Ascending aorta (tissue), 2 donors: ENCODE measurements at regions not wholly inside any gene's neighbourhood (a gene's known extent, or its start where the extent isn't known, plus 50 kb on each side); places are given as distances from the start of the nearest gene placed in this dataset.

Source experiments
- DNase-seq, 2 donors: peaks; one replicate each; pipeline ENCODE4 v3.0.0-alpha.2; 2019; ENCODE audit warnings: low spot score in 2 of 2
- H3K27ac ChIP-seq, 2 donors: fragments of 200-600 bp; sonication (generic); one replicate each; pipeline ENCODE4 v1.5.1; 2016 to 2017; ENCODE audit warnings: mild to moderate bottlenecking in 1 of 2
- H3K27me3 ChIP-seq: fragments of 200-600 bp; sonication (generic); one replicate; pipeline ENCODE4 v1.5.1; 2017
- H3K36me3 ChIP-seq, 2 donors: fragments of 200-600 bp; sonication (generic); one replicate each; pipeline ENCODE4 v1.5.1; 2016
- H3K4me1 ChIP-seq, 2 donors: fragments of 200-600 bp; sonication (generic); one replicate each; pipeline ENCODE4 v1.5.1; 2016 to 2017; ENCODE audit warnings: mild to moderate bottlenecking in 1 of 2
- H3K4me3 ChIP-seq, 2 donors: fragments of 200-600 bp; sonication (generic); one replicate each; pipeline ENCODE4 v1.5.1; 2016 to 2017; ENCODE audit warnings: mild to moderate bottlenecking in 1 of 2
- H3K9me3 ChIP-seq, 2 donors: fragments of 200-600 bp; sonication (generic); one replicate each; pipeline ENCODE4 v1.5.1; 2016
- intact Hi-C: fragments of 100-400 bp; cut with DNase I; formaldehyde crosslinking; loops from one replicate; pipeline ENCODE4 v1.15.1; 2023
- TF ChIP-seq, protein P1 (sequence below), 3 experiments: fragments of 200-600 bp in 2 of 3; fragments of 450-650 bp in 1 of 3; sonication (generic) in 2 of 3; IDR thresholded peaks; one replicate each; pipeline ENCODE4 v1.5.1; 2016 to 2019; ENCODE audit warnings: antibody characterized with exemption in 3 of 3, mild to moderate bottlenecking in 1 of 3, moderate library complexity in 1 of 3

DNA sequence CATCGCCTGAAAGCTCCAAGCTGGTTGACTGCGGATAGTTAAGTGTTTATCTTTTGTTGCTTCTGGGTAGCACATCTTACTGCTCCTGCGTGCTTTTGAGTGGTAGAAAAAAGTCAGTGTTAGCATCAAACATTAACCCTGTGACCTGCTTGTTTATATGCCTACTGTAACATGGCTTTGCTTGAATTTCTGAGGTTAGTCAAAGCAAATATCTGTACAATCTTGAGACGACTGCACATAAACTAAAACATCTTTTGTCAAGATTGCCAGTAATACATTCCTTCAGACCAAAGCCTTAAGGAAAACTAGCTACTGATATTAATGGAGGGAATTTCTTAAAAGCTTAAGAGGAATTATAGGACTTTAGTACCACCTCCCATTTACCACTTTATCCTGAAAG is 163.7 kb downstream of the BAMBI start:
- no peaks in the 10 kb centered on the region for H3K36me3 ChIP-seq
- H3K9me3 ChIP-seq = peaks cover 0 to 9% of the 10 kb centered on the region in 2 donors
- TF ChIP-seq, protein P1, sequence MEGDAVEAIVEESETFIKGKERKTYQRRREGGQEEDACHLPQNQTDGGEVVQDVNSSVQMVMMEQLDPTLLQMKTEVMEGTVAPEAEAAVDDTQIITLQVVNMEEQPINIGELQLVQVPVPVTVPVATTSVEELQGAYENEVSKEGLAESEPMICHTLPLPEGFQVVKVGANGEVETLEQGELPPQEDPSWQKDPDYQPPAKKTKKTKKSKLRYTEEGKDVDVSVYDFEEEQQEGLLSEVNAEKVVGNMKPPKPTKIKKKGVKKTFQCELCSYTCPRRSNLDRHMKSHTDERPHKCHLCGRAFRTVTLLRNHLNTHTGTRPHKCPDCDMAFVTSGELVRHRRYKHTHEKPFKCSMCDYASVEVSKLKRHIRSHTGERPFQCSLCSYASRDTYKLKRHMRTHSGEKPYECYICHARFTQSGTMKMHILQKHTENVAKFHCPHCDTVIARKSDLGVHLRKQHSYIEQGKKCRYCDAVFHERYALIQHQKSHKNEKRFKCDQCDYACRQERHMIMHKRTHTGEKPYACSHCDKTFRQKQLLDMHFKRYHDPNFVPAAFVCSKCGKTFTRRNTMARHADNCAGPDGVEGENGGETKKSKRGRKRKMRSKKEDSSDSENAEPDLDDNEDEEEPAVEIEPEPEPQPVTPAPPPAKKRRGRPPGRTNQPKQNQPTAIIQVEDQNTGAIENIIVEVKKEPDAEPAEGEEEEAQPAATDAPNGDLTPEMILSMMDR (IDR thresholded peaks at IDR 0.05) = no peak
- no peak overlapping the region for H3K4me3 ChIP-seq
- DNase-seq = no peak
- peaks cover 0 to 5% of the 10 kb centered on the region in 2 donors for H3K4me1 ChIP-seq
- H3K27me3 ChIP-seq = no peaks in the 10 kb centered on the region
- H3K27ac ChIP-seq = peak overlapping the region in 1 of 2 donors; percentile 43
- intact Hi-C loops = loop anchor here (5.0 kb wide), 3 partner anchors 34 to 151 kb away; no protein-coding TSS in a partner anchor

- H3K4me3 ChIP-seq = no peak overlapping the region
- TF ChIP-seq, protein P1 (IDR thresholded peaks at IDR 0.05) = no peak
- intact Hi-C loops = loop anchor here (1.0 to 5.0 kb wide), 4 partner anchors 34 to 151 kb away; no protein-coding TSS in a partner anchor
- H3K27me3 ChIP-seq = no peaks in the 10 kb centered on the region
- peak overlapping the region; percentile 49 to 72 for H3K27ac ChIP-seq
- no peaks in the 10 kb centered on the region for H3K36me3 ChIP-seq
- H3K4me1 ChIP-seq = peaks cover 0 to 5% of the 10 kb centered on the region in 2 donors
- H3K9me3 ChIP-seq = peaks cover 0 to 9% of the 10 kb centered on the region in 2 donors
- peak in 1 of 2 donors; percentile 71 for DNase-seq
Observed at GRCh38 chr10:28841625-28842024, 164.3 kb downstream of the BAMBI start.

GRCh38 chr10:28842321-28842720 is 165.0 kb downstream of the BAMBI start:
- Histone ChIP-seq H3K4me1 (peaks cover 0 to 5% of the 10 kb centered on the region in 2 donors), H3K9me3 (peaks cover 0 to 9% of the 10 kb centered on the region in 2 donors), H3K4me3 (no peak overlapping the region), H3K27ac (peak overlapping the region in 1 of 2 donors; percentile 72), H3K27me3 (no peaks in the 10 kb centered on the region), H3K36me3 (no peaks in the 10 kb centered on the region)
- TF ChIP-seq, protein P1 (IDR thresholded peaks at IDR 0.05) = no peak
- intact Hi-C loops = loop anchor here (1.0 to 5.0 kb wide), 4 partner anchors 35 to 150 kb away; no protein-coding TSS in a partner anchor
- no peak for DNase-seq

GRCh38 chr10:28845009-28845682 is 167.8 kb downstream of the BAMBI start:
- Histone ChIP-seq H3K4me1 (peaks cover 0 to 5% of the 10 kb centered on the region in 2 donors), H3K36me3 (no peaks in the 10 kb centered on the region), H3K4me3 (no peak overlapping the region), H3K27me3 (no peaks in the 10 kb centered on the region), H3K9me3 (peaks cover 0 to 9% of the 10 kb centered on the region in 2 donors), H3K27ac (no peak overlapping the region)
- intact Hi-C loops = no loop called here
- DNase-seq = no peak
- TF ChIP-seq, protein P1 (IDR thresholded peaks at IDR 0.05) = no peak

DNA sequence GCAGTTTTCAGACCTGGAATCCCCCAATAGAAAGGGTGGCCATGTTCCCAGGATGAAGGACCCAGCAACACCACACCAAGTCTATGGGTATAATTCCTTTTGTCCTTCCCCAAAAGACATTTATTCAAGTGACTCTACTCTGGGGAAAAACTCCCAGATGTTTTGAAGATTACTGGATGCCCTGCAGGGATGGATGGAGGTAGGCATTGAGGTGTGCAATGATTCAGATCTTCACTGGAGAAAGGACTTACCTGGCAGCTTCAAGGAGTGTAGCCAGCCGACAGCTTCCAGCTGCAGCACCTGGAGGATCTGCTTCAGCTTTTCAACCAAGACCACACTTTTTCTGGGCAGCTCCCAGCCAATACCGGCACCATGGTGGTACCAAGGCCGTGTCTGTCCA is 172.0 kb downstream of the BAMBI start:
- Histone ChIP-seq H3K9me3 (peaks cover 0 to 8% of the 10 kb centered on the region in 2 donors), H3K27ac (no peak overlapping the region), H3K27me3 (no peaks in the 10 kb centered on the region), H3K4me3 (no peak overlapping the region), H3K36me3 (no peaks in the 10 kb centered on the region), H3K4me1 (no peaks in the 10 kb centered on the region)
- DNase-seq = no peak
- intact Hi-C loops = no loop called here
- TF ChIP-seq, protein P1 (IDR thresholded peaks at IDR 0.05) = no peak
